PC-9 (cell line): ENCODE measurements at regions not wholly inside any gene's neighbourhood (a gene's known extent, or its start where the extent isn't known, plus 50 kb on each side); places are given as distances from the start of the nearest gene placed in this dataset.

Experiments used
- CTCF ChIP-seq: fragments of 200-600 bp; sonication (generic); conservative IDR thresholded peaks from 2 replicates; pipeline ENCODE4 v1.6.1; 2017; ENCODE audit warnings: mixed run types, antibody characterized with exemption, mild to moderate bottlenecking, moderate library complexity
- EZH2 ChIP-seq: fragments of 200-600 bp; sonication (generic); IDR thresholded peaks from 2 replicates; pipeline ENCODE4 v1.8.0; 2017; ENCODE audit warnings: antibody characterized with exemption, low read depth

- TF ChIP-seq CTCF = no peak
- no peak for TF ChIP-seq EZH2
These were observed 420.5 kb upstream of the PSMD7 start for GRCh38 chr16:73875996-73876690.
